ENCODE measurements at regions not wholly inside any gene's neighbourhood (a gene's known extent, or its start where the extent isn't known, plus 50 kb on each side); places are given as distances from the start of the nearest gene placed in this dataset.
A peak's percentile ranks its signal among the peaks of the same experiment; 100 is the strongest.

DNA sequence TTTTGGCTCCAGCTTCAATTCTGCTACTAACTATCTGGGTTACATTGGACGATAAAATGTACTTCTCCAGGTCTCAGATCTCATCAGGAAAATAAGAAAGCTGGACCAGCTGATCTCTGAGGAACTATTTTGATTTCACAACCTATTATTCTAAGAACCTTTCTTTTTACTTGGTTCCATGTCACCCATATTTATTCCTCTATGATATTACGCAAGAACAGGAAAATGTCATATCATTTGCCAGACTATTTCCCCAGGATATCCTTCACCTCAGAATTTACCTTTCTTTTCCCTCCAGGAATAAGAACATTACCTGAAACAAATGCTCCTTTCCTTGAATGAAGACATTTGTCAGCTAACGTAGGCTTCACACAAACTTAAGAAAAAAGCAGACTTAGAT lies 387.5 kb upstream of the RAG2 start:
- in situ Hi-C loops (cut with MboI; ENCODE audit: low pct_unique_long_range_greater_than_20kb, low sequenced_read_pairs, unreplicated experiment) = no loop called here
- TF ChIP-seq, protein P1, sequence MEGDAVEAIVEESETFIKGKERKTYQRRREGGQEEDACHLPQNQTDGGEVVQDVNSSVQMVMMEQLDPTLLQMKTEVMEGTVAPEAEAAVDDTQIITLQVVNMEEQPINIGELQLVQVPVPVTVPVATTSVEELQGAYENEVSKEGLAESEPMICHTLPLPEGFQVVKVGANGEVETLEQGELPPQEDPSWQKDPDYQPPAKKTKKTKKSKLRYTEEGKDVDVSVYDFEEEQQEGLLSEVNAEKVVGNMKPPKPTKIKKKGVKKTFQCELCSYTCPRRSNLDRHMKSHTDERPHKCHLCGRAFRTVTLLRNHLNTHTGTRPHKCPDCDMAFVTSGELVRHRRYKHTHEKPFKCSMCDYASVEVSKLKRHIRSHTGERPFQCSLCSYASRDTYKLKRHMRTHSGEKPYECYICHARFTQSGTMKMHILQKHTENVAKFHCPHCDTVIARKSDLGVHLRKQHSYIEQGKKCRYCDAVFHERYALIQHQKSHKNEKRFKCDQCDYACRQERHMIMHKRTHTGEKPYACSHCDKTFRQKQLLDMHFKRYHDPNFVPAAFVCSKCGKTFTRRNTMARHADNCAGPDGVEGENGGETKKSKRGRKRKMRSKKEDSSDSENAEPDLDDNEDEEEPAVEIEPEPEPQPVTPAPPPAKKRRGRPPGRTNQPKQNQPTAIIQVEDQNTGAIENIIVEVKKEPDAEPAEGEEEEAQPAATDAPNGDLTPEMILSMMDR (IDR thresholded peaks at IDR 0.05; ENCODE audit: extremely low read depth, insufficient read depth, missing control alignments) = no peak
- no peak for DNase-seq (ENCODE audit: low spot score)

DNA sequence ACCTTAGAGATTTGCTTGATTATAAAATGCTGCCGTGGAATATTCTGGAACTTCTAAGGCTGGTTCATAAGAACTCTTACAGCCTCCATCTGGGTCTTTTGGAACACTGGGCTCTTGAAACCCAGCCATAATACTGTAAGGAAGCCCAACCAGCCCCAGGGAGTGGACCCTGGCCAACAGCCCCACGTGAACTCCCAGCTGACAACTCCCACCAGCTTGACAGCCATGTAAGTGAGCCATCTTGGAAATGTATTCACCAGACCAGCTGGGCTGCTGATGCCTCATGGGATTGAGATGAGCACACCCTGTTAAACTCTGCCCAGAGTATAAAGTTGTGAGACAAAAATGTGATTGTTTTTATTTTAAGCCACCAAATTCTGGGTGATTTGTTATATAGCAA lies 378.7 kb upstream of the RAG2 start:
- TF ChIP-seq, protein P1 (IDR thresholded peaks at IDR 0.05; ENCODE audit: extremely low read depth, insufficient read depth, missing control alignments) = no peak
- DNase-seq (ENCODE audit: low spot score) = no peak
- in situ Hi-C loops (cut with MboI; ENCODE audit: low pct_unique_long_range_greater_than_20kb, low sequenced_read_pairs, unreplicated experiment) = no loop called here

DNA sequence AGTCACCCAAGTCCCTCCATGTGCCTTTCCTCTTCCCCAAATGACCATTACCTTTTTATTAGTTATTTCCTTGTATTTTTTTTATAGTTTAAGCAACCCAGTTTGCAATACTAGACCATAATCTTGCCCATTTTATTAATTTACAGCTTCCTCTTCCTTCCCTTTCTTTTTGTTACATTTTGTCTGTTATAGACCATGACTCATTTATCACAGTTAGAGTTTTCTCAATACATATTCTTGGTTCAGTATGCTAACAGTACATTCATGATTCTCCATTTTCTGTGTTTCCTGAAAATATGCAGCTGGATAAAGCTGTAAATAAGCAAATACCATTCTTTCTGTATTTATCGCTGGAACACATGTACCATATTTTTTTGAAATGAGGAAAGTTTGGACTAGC lies 376.7 kb upstream of the RAG2 start:
- in situ Hi-C loops (cut with MboI; ENCODE audit: low pct_unique_long_range_greater_than_20kb, low sequenced_read_pairs, unreplicated experiment) = no loop called here
- DNase-seq (ENCODE audit: low spot score) = no peak
- TF ChIP-seq, protein P1 (IDR thresholded peaks at IDR 0.05; ENCODE audit: extremely low read depth, insufficient read depth, missing control alignments) = no peak

DNA sequence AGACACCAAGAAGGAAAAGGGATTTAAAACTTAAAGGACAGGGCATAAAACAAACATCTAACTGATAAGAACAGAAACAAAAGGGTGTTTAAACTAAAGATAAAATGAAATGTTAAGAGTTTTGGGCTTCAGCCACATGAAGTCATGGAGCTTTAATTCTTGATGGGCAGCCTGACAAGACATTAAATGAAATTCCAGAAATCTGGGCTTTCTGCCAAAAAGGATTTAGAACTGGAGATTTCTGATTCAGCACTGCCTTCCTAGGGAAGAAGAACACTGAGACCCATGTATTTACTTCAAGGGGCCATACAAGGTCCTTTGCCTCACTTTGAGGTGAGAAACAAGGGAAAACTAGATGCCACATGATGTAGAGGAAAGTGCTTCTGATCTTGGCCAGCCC lies 355.9 kb upstream of the RAG2 start:
- in situ Hi-C loops (cut with MboI; ENCODE audit: low pct_unique_long_range_greater_than_20kb, low sequenced_read_pairs, unreplicated experiment) = no loop called here
- DNase-seq (ENCODE audit: low spot score) = no peak
- TF ChIP-seq, protein P1 (IDR thresholded peaks at IDR 0.05; ENCODE audit: extremely low read depth, insufficient read depth, missing control alignments) = no peak

DNA sequence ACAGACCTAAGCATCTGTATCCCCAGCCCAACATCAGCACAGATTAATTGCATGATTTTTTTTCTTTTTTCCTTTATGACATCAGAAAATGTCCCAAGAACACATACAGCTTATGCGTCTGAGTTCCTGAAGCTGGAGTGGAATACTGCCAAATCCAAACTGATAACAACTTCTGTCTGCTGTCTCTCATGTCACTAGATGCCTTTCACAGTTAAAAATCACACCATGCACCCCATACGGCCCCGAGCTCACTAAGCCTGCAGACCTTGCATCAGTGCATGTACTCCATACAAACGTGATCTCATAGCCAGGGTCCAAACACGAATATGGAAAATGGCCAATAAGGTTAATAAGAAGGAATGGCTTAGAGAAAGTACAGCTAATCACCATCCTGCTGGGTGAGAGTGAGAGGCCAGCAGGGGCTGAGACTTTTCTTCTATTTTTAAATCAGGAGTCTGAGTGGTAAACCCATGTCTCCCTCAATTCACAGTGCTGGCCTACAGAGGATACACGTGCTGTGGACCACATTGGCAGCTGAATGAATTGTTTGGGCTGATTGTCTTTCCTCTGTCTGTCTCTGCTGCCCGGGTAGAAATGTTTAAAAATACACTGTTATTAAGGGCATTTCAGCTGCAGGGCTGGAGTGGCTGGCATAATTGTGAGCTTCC lies 350.6 kb upstream of the RAG2 start:
- in situ Hi-C loops (cut with MboI; ENCODE audit: low pct_unique_long_range_greater_than_20kb, low sequenced_read_pairs, unreplicated experiment) = no loop called here
- TF ChIP-seq, protein P1 (IDR thresholded peaks at IDR 0.05; ENCODE audit: extremely low read depth, insufficient read depth, missing control alignments) = no peak
- no peak for DNase-seq (ENCODE audit: low spot score)

DNA sequence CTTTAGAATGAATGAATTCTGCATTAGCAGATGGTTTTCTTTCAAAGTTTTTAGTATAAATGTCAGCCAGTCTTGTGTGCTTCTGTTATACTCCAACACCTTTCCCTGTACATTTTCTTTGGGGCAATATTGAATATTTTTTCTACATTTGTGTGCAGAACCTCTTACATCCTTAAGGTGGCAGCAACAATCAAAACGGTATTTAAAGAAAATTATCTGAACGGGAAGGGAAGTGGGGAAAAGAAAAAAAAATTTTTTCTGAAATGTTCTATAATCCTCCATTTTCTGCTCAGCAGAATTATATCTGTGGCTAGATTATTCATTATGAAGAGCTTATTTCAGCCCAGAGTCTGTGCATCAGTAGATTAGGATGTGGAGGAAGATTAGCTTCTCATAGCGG lies 347.3 kb upstream of the RAG2 start:
- in situ Hi-C loops (cut with MboI; ENCODE audit: low pct_unique_long_range_greater_than_20kb, low sequenced_read_pairs, unreplicated experiment) = no loop called here
- DNase-seq (ENCODE audit: low spot score) = no peak
- TF ChIP-seq, protein P1 (IDR thresholded peaks at IDR 0.05; ENCODE audit: extremely low read depth, insufficient read depth, missing control alignments) = peak; percentile 39
